ENCODE measurements at regions not wholly inside any gene's neighbourhood (a gene's known extent, or its start where the extent isn't known, plus 50 kb on each side); places are given as distances from the start of the nearest gene placed in this dataset.

DNA sequence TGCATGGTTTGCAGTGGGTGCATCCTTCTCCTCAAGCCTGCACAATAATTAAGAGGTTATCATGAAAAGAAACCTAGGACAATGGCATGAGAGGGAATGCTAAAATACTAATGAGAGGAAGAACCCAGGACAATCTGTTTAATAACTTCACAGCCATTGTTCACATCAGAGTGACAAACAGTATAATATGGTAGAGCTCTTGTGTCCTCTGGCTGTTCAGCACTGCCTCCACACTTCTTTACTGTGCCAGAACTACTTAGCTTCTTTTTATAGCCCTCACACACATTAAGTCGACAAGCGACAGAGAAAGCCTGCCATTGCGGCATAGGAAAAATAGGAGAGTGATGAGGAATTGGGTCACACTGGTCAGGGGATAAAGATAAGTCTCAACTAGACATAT is 65.0 kb upstream of the MEIS2 start:
- TF ChIP-seq, protein P1, sequence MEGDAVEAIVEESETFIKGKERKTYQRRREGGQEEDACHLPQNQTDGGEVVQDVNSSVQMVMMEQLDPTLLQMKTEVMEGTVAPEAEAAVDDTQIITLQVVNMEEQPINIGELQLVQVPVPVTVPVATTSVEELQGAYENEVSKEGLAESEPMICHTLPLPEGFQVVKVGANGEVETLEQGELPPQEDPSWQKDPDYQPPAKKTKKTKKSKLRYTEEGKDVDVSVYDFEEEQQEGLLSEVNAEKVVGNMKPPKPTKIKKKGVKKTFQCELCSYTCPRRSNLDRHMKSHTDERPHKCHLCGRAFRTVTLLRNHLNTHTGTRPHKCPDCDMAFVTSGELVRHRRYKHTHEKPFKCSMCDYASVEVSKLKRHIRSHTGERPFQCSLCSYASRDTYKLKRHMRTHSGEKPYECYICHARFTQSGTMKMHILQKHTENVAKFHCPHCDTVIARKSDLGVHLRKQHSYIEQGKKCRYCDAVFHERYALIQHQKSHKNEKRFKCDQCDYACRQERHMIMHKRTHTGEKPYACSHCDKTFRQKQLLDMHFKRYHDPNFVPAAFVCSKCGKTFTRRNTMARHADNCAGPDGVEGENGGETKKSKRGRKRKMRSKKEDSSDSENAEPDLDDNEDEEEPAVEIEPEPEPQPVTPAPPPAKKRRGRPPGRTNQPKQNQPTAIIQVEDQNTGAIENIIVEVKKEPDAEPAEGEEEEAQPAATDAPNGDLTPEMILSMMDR (IDR thresholded peaks at IDR 0.05): no peak
- no peaks in the 10 kb centered on the region for H3K9me3 ChIP-seq
- no peak overlapping the region for H3K27ac ChIP-seq
- H3K4me3 ChIP-seq: no peak overlapping the region
- H3K4me1 ChIP-seq: no peaks in the 10 kb centered on the region
- H3K27me3 ChIP-seq: no peaks in the 10 kb centered on the region
- intact Hi-C loops (cut with DNase I; ENCODE audit: low total_unique reads): no loop called here
- DNase-seq: no peak
- H3K36me3 ChIP-seq: no peaks in the 10 kb centered on the region

DNA sequence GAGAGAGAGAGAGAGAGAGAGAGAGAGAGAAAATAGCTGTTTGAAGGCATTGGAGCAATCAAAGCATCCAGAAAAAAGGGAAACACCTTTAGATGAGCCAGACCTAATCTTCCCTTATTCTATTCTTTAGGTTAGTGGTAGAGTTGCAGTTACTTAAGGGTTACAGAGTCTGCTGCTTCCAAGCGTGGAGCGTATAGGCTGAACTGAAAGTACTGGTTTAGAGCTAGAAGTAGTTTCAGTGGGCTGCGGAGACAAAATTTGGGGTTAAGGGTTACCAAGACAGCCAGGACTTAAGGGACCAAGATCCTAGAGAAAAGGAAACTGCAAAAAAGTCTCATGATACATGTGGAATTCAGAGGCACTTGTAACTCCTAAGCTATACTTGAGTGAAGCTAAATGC is 66.1 kb upstream of the MEIS2 start:
- DNase-seq: no peak
- intact Hi-C loops (cut with DNase I; ENCODE audit: low total_unique reads): no loop called here
- no peak overlapping the region for H3K4me3 ChIP-seq

DNA sequence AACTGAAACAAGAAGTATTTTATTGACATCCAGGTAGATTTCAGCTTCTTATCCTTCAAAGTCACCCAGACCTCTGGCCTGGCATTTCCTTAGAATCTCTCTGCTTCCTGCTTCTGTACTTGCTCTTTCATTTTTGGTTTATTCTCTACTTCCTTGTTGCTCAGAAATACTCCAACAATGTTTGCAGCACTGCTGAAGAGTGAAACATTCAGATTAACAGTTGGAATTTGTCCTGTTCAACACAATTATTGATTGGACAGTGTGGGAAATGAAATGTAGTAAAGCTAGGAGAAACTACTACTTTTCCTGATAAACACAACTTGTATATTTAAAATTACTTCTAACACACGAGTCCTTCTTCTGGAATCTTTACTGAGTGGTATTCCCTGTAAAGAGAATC is 81.0 kb upstream of the MEIS2 start:
- no peak for DNase-seq
- H3K36me3 ChIP-seq: no peaks in the 10 kb centered on the region
- peaks cover 0 to 13% (median 0%) of the 10 kb centered on the region in 3 donors for H3K9me3 ChIP-seq
- intact Hi-C loops (cut with DNase I; ENCODE audit: low total_unique reads): no loop called here
- TF ChIP-seq, protein P1 (IDR thresholded peaks at IDR 0.05): no peak
- H3K4me1 ChIP-seq: no peaks in the 10 kb centered on the region
- H3K27ac ChIP-seq: no peak overlapping the region
- no peaks in the 10 kb centered on the region for H3K27me3 ChIP-seq
- H3K4me3 ChIP-seq: no peak overlapping the region

More for the DNA sequence above, 66.1 kb upstream of the MEIS2 start:
- Histone ChIP-seq H3K4me1 (no peaks in the 10 kb centered on the region), H3K27ac (no peak overlapping the region), H3K27me3 (no peaks in the 10 kb centered on the region), H3K36me3 (no peaks in the 10 kb centered on the region), H3K9me3 (no peaks in the 10 kb centered on the region)
- TF ChIP-seq, protein P1 (IDR thresholded peaks at IDR 0.05): no peak

DNA sequence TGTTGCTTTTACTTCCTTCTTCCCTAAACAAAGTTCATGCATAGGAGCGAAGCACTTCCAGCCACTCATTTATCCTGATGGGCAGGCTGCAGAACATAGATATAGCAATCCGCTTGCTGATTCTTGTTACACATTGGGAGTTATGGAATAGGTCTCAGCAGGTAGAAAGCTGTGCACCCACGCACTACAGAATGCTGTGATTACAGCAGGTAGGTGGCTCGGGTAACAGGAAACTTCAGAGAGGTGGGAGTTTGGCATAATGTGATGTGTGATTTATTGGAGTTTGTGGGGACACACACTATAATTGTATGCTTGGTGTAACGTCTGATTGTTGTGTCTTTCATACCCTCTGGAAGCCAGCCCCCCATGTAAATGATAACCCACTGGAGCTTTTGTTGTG is 99.2 kb upstream of the MEIS2 start:
- H3K4me3 ChIP-seq: no peak overlapping the region
- DNase-seq: no peak
- H3K27ac ChIP-seq: no peak overlapping the region
- no peaks in the 10 kb centered on the region for H3K36me3 ChIP-seq
- no peaks in the 10 kb centered on the region for H3K9me3 ChIP-seq
- H3K27me3 ChIP-seq: no peaks in the 10 kb centered on the region
- TF ChIP-seq, protein P1 (IDR thresholded peaks at IDR 0.05): no peak
- intact Hi-C loops (cut with DNase I; ENCODE audit: low total_unique reads): no loop called here
- H3K4me1 ChIP-seq: no peaks in the 10 kb centered on the region

DNA sequence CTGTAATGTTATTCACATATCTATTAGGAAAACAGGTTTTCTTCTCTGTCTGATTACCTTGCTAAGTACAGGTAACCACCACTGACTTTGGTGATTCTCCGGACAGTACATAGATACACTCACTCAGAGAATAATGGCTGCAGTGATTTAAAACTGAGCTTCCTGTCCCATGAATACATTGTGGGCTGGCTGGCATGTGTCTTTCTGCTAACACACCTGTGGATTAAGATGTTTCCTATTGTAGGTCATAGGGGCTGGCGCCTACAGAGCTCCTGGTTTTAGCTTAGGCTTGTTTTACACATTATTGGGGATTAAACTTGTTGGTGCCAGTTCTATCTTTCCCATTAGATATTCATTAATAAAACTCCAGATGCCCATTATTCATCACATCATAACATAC is 102.7 kb upstream of the MEIS2 start:
- intact Hi-C loops (cut with DNase I; ENCODE audit: low total_unique reads): no loop called here
- no peaks in the 10 kb centered on the region for H3K36me3 ChIP-seq

More for the DNA sequence above, 102.7 kb upstream of the MEIS2 start:
- H3K27me3 ChIP-seq: no peaks in the 10 kb centered on the region
- H3K9me3 ChIP-seq: no peaks in the 10 kb centered on the region
- H3K4me3 ChIP-seq: no peak overlapping the region
- TF ChIP-seq, protein P1 (IDR thresholded peaks at IDR 0.05): no peak
- no peaks in the 10 kb centered on the region for H3K4me1 ChIP-seq
- H3K27ac ChIP-seq: no peak overlapping the region
- no peak for DNase-seq

All from tibial artery (tissue), 4 donors.